ENCODE measurements at regions not wholly inside any gene's neighbourhood (a gene's known extent, or its start where the extent isn't known, plus 50 kb on each side); places are given as distances from the start of the nearest gene placed in this dataset.
A peak's percentile ranks its signal among the peaks of the same experiment; 100 is the strongest.

- Histone ChIP-seq H3K27ac (ENCODE audit: control insufficient read depth, insufficient read depth) (no peak overlapping the region), H3K4me1 (ENCODE audit: control insufficient read depth, insufficient read depth, low read length) (no peaks in the 10 kb centered on the region), H3K4me3 (no peak overlapping the region), H2AFZ (ENCODE audit: control insufficient read depth, low read depth, low read length) (no peak overlapping the region), H3K27me3 (replicated peaks in 1 of 2; ENCODE audit: control insufficient read depth in 2 of 2, insufficient read depth in 2 of 2, low read length in 1 of 2) (no peaks in the 10 kb centered on the region), H3K9me3 (replicated peaks; ENCODE audit: control insufficient read depth, insufficient read depth, low read length) (no peaks in the 10 kb centered on the region), H3K4me2 (ENCODE audit: control insufficient read depth, insufficient read depth) (no peak overlapping the region), H3K36me3 (ENCODE audit: control insufficient read depth in 2 of 2, insufficient read depth in 2 of 2, low read length in 1 of 2) (no peaks in the 10 kb centered on the region), H3K79me2 (ENCODE audit: control insufficient read depth, insufficient read depth, low read length) (no peaks in the 10 kb centered on the region), H4K20me1 (ENCODE audit: control insufficient read depth, insufficient read depth) (no peaks in the 10 kb centered on the region), H3K9ac (ENCODE audit: control insufficient read depth, insufficient read depth, low read length) (no peak overlapping the region)
- intact Hi-C loops (cut with micrococcal nuclease; ENCODE audit: unreplicated experiment) (no loop called here), in situ Hi-C loops (cut with MboI) (no loop called here)
- ATAC-seq (peak; percentile 49), DNase-seq (ENCODE audit: low read depth, low spot score) (no peak), FAIRE-seq (no peak)
- ChIA-PET RAD21 (ENCODE audit: unreplicated experiment) (interaction anchor here (0.6 kb wide), 1 partner anchor 137 kb away, joined by 3 read pairs; no protein-coding TSS in a partner anchor), CTCF (no interaction called here), POLR2A (no interaction called here), SMC1A (ENCODE audit: uncharacterized antibody, unreplicated experiment) (no interaction called here)
- BruUV-seq (replicated peaks): no TSS peak
- TF ChIP-seq IRF3 (IDR thresholded peaks at IDR 0.05) (no peak), PRDM15 (CRISPR knock-in tag; IDR thresholded peaks at IDR 0.05) (no peak), MEF2A (IDR thresholded peaks at IDR 0.05; ENCODE audit: insufficient read depth, low read depth, low read length) (no peak), YY1 (IDR thresholded peaks at IDR 0.05; ENCODE audit: low read depth, low read length) (no peak), MYC (IDR thresholded peaks at IDR 0.05; ENCODE audit: insufficient read depth, insufficient read length, insufficient replicate concordance, low read length, severe bottlenecking) (no peak), KDM1A (IDR thresholded peaks at IDR 0.05; ENCODE audit: borderline replicate concordance) (no peak), SMARCA5 (IDR thresholded peaks at IDR 0.05) (no peak), HCFC1 (IDR thresholded peaks at IDR 0.05; ENCODE audit: low read length) (no peak), MXI1 (IDR thresholded peaks at IDR 0.05; ENCODE audit: low read depth, low read length) (no peak), JUNB (IDR thresholded peaks at IDR 0.05) (no peak), MEF2B (IDR thresholded peaks at IDR 0.05; ENCODE audit: partially characterized antibody, poor library complexity, severe bottlenecking) (no peak), SUPT20H (IDR thresholded peaks at IDR 0.05; ENCODE audit: borderline replicate concordance, control insufficient read depth, low read depth, low read length) (no peak), HSF1 (IDR thresholded peaks at IDR 0.05; ENCODE audit: low read depth, low read length) (no peak), PAX8 (IDR thresholded peaks at IDR 0.05) (no peak), MTA3 (IDR thresholded peaks at IDR 0.05; ENCODE audit: borderline replicate concordance, low read length) (no peak), POLR2A (IDR thresholded peaks at IDR 0.05; ENCODE audit: low read depth, low read length) (no peak), ATF3 (IDR thresholded peaks at IDR 0.05; ENCODE audit: borderline replicate concordance, extremely low read depth, low read depth, low read length) (no peak)
- TF ChIP-seq, protein P1, sequence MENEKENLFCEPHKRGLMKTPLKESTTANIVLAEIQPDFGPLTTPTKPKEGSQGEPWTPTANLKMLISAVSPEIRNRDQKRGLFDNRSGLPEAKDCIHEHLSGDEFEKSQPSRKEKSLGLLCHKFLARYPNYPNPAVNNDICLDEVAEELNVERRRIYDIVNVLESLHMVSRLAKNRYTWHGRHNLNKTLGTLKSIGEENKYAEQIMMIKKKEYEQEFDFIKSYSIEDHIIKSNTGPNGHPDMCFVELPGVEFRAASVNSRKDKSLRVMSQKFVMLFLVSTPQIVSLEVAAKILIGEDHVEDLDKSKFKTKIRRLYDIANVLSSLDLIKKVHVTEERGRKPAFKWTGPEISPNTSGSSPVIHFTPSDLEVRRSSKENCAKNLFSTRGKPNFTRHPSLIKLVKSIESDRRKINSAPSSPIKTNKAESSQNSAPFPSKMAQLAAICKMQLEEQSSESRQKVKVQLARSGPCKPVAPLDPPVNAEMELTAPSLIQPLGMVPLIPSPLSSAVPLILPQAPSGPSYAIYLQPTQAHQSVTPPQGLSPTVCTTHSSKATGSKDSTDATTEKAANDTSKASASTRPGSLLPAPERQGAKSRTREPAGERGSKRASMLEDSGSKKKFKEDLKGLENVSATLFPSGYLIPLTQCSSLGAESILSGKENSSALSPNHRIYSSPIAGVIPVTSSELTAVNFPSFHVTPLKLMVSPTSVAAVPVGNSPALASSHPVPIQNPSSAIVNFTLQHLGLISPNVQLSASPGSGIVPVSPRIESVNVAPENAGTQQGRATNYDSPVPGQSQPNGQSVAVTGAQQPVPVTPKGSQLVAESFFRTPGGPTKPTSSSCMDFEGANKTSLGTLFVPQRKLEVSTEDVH (IDR thresholded peaks at IDR 0.05; ENCODE audit: low read depth, partially characterized antibody): no peak
Observed at GRCh38 chr18:51908598-51908944, 431.4 kb upstream of the DCC start.

Data from GM12878 (cell line).